HG03025 (cell line): ENCODE measurements at regions not wholly inside any gene's neighbourhood (a gene's known extent, or its start where the extent isn't known, plus 50 kb on each side); places are given as distances from the start of the nearest gene placed in this dataset.

Experiments
- ATAC-seq: cut with Tn5 transposase; IDR thresholded peaks from one replicate; pipeline ENCODE4 v1.9.1; 2021; ENCODE audit warnings: mild to moderate bottlenecking, moderate library complexity; ENCODE audit not compliant: unreplicated experiment, low FRiP score

DNA sequence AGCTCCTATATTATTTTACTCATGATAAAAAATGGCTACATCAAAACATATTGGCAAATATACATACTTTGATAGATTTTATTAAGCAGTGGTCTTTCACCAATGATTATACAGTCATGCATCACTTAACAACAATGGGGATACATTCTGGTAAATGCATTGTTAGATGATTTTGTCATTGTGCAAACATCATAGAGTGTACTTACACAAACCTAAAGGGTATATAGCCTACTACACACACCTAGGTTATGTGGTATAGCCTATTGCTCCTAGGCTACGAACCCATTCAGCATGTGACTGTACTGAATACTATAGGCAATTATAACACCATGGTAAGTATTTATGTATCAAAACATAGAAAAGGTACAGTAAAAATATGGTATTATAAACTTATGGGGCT lies 98.9 kb upstream of the IL6 start:
- no peak for ATAC-seq

DNA sequence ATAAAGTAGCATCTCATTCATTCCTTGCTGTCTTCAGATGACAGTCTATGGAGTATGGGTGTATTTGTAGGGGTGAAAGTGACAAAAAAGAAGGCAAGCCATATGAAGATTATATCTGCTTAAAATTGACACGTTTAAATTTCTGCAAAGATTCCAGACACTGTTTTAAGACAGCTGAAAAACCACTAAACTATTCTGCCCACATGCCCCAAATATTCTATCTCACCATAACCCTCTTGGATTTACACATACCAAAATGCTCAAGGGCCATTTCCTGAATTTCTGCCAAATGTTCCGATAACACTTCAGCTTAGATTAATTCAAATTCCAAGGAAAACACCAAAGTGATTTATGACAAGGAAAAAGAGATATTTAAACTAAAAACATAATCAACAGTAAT lies 99.9 kb upstream of the IL6 start:
- no peak for ATAC-seq

- ATAC-seq: no peak
Observed at GRCh38 chr7:22625251-22625650, 101.7 kb upstream of the IL6 start.

DNA sequence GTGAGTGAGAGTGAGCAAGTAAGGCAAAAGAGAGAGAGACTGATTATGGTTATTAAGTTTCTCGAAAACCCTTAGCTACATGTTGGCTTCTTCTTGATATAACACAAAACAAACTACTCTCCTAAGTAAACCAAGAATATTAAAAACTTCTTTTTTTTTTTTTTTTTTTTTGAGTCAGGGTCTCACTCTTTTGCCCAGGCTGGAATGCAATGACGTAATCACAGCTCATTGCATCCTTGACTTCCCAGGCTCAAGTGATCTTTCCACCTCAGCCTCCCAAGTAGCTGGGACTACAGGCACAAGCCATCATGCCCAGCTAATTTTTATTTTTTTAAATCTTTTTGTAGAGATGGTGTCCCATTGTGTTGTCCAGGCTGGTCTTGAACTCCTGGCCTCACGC lies 102.2 kb upstream of the IL6 start:
- ATAC-seq: no peak

DNA sequence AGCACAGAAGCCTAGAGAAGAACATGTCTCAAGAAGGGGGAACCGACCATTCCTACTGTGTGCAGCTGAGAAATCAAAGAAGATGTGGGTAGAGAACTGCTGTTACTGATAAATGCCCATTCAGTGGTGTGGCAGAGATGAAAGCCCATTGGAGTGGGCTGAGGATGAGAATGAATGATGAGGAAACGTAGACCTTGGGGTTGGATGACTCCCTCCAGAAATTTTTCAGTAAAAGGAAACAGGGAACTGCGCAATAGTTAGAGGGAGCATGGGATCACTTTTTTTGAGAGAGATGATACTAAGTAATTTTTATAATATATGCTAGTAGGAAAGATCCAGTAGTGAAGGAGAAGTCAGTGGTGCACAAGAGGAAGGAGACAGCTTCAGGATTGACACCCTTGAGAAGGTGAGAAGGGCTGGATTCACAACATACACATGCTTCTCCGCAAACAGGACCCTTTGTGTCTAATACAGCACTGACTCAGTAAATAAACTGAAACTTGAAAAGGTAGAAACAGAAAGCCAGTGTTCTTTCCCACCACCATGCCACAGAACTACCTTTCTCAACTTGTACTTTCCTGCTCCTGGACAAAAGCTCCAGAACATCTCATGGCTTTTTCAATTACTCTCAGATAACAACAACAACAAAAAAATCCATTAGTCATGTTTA lies 104.7 kb upstream of the IL6 start:
- ATAC-seq: no peak

DNA sequence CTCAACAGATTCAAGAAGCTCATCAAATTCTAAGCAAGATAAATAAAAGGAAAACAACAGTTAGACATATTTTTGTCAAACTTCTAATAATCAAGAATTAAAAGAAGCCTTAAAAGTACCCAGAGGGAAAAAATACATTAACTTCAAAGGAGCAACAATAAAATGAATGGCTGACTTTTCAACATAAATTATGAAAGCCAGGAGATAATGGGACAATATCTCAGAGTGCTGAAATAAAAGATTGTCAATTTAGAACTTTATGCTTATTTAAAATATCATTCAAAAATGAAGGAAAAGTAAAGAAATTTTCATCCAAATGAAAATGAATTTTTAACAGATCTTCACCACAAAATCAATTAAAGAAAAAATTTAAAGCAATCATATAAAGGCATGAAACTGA lies 108.5 kb upstream of the IL6 start:
- ATAC-seq: no peak

DNA sequence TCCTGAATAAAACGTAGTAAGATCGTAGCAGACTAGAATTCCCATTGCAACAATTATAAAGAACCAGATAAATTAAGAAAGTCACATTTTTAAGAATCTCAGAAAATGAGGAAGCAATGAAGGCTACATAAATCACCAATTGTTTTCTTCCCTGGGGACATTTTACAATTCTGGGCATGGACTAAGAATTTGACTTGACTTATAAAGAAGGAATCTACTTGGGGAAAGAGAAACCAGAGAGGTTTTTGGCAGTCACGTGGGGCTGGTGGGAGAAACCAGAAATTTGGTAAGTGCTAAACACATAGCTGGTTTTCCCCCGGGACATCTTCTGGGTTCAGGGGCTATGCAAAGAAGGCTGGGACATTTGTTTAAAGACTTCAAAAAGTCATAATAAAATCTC lies 109.8 kb upstream of the IL6 start:
- no peak for ATAC-seq

- ATAC-seq: no peak
Observed at GRCh38 chr7:22613496-22613895, 113.5 kb upstream of the IL6 start.

GRCh38 chr7:22612776-22613175 lies 112.8 kb upstream of the STEAP1B start:
- no peak for ATAC-seq

DNA sequence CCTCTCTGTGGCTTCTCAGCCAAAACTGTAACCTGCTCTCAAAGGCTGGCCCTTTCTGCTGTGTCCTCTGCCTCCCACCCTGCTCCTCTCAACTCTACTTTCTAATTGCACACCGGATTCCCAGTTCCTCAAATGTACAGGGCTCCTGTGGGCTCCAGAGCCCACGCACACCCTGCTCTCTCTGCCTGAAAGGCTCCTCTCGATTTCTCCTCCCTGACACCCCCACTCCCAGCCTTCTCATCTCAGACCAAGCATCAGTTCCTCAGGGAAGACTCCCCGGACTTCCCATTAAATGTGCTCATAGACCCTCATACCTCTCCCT lies 111.7 kb upstream of the STEAP1B start:
- ATAC-seq: peak; percentile 82

DNA sequence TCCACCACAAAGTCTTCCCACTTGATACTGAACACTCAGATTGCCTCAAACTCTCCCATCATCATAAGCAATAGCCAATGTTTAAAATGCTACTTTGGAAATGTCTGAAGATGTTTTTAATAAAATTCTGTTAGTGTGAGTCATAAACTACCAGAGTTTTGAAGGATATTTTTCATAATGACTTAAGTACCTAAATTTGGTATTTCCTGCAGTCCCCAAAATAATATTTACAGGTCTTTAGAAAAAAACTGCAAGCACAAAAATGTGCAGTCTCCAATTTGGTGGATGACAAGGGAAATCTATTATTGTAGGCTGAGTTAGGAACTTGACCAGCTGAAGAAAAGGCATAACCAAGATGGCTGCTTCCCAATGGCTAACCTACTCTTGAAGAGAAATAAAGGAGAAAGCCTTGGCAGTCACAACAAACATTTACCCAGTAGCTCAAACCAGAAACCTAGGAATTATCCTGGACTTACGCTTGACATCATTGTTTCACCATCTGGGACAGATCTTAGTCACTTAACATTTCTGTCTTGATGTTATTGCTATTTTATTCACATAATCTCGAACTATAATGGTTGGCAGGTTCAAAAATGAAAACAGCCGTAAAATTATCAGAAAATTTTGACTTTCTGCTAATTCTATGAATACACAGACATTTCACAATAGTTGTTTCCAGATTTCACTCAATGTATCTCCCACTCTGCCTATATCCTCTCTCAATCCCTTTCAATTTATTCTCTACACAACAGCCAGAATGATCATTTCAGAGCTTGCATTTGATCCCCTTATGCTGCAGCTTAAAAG lies 111.2 kb upstream of the STEAP1B start:
- no peak for ATAC-seq

DNA sequence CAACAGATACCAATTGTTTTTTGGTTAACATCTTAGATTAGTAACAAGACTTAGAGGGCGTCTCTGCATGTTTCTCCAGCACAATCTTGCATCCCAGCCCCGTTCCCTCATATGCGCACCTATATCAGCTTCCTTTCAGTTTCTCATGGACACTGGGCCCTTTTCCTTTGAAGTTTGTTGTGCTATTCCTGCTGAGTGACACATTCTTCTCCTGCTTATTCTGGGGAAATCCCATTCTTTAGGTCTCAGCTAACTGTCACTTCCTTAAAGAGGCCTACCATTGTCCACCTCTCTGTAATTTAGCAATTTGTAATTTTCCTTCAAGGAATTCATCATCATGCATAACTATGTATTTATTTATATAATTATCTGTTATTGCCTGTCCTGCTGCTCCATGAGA lies 110.3 kb upstream of the STEAP1B start:
- no peak for ATAC-seq

DNA sequence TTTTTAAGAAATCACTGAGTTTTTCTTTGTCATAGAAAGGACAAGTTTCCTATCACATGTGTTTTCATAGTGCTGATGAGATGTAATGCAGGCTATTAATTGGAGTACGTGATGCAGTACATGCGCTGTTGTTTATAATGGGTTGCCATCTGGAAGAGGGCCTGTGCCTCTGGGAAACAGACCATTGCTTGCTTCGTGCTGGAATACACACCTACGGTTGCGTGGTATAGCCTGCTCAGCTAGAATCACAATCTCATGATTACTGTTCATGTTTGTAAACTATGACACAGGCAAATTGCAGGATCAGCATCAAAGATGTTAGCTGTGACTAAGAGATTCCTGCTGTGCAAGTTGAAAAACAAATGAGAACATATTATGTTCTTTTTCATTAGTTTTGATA lies 107.2 kb upstream of the STEAP1B start:
- no peak for ATAC-seq

- ATAC-seq: no peak
Observed at GRCh38 chr7:22604246-22604645, 104.3 kb upstream of the STEAP1B start.

DNA sequence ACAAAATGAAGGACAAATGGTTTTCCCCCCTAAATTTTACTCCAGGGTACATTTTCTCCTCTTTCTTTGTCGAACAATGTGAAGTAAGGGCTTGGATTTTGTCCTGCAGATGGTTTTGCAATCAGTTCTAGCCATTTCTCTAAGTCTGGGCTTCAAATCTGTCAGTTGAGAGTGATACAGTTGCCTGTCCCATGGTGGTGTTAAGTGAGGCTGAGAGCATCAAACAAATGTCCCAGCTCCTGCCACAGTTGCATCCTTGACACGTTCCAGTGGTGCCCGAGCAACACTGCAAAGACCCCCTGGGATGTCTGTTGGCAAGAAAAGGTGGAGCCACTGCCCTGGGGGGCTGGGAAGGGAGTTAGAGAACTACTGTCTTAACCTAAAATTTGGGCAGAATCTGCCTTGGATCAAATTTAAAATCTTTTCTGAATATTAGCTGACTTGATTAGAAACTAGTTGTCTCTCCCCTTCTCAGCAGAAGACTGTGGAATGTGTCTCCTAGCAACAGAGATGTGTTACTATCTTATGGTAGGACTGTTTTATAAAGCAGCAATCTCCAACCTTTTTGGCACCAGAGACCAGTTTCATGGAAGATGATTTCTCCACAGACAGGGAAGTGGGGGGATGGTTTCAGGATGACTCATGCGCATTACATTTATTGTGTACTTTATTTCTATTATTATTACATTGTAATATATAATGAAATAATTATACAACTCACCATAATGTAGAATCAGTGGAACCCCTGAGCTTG lies 102.0 kb upstream of the STEAP1B start:
- ATAC-seq: no peak

- ATAC-seq: no peak
Observed at GRCh38 chr7:22601408-22601807, 101.4 kb upstream of the STEAP1B start.

DNA sequence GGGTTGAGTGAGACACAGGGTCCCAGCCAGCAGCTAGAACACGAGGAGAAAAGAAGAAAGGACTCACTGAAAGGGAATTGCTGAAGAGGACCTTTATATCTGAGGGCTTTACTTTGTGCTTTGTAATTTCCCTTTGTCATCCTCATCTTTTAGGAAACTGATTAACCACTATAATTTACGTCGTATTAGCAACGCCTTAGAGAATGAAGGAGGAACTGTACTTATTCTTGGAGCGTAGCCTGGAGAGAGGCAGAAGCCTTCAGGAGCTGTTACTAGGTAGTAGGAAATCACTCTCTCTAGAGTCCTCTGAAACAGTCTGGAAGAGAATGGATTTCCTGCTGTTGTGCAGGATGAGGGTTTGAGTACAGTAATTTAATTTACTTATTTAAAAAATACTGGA lies 101.0 kb upstream of the STEAP1B start:
- ATAC-seq: no peak

DNA sequence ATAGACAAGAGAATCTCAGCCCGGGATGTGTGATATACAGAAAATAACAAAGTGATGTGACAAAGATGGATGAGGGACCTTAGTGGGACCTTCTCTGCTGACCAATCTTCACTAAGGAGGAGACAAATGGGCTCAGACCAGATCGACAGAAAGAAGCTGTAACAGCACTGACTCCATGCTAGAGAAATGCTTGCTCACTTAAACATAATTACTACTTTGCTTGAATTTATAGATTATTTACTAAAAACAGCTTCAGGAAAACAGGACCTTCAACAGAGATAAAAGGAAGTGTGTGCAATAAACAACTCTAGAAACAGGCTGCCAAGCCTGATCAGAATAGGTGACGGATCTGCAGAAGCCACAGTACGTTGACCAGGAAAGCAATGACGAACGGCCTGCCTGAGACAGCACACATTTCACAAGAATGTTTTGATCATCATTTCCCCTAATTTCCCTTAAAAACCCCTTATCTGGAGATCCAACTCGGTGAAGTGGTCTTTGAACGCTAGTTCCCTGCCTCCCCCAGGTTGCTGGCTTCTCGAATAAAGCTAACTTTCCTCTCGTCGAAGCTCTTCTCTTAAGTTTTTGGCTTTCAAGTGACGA lies 98.4 kb upstream of the STEAP1B start:
- no peak for ATAC-seq

DNA sequence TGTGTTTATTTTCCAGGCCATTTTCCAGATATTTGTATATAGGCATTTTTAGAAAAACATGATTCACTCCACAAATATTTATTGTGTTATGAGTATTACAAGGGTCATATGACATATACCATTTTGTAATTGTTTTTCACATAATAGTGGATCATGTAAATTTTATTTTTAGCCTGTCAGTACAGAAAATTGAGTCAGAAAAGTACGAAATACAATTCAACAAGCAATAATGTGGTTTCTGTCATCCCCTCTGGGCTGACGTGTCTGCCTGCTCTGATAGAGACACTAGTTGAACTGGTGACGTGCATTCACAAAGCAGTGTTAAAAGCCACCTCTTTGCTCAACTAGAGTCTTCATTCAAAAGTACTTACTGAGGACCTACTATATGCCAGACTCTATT lies 97.9 kb upstream of the STEAP1B start:
- ATAC-seq: no peak

GRCh38 chr7:22596763-22597400 lies 96.9 kb upstream of the STEAP1B start:
- ATAC-seq: no peak

DNA sequence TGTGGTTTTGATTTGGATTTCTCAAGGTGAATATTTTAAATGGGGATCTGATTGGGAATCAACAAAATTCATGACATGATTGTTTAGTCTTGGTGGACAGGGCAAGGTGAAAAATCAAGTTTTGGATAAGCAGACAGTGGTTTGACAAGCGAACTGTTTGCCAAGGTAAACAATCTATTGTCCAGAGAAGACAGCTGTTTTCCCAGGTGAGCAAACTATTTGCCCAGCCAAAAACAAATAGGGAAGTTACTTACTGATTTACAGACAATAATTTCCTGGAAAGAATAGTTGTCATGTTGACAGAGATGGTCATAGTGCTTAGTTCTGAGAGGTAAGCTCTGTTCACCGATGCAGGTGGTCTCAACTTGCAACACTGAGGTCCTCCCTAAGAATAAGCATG lies 94.0 kb upstream of the STEAP1B start:
- no peak for ATAC-seq
